HepG2 (cell line): ENCODE measurements at regions not wholly inside any gene's neighbourhood (a gene's known extent, or its start where the extent isn't known, plus 50 kb on each side); places are given as distances from the start of the nearest gene placed in this dataset.

ENCODE experiments used
- ATAC-seq: fragments of 200-7000 bp; cut with Tn5 transposase; 3 replicates; pipeline ENCODE4 v1.9.1; 2020; ENCODE audit warnings: mild to moderate bottlenecking, moderate library complexity
- BruUV-seq: library from RNA; stranded (reverse); fragments of 400-500 nt; replicated peaks from 2 replicates; lab custom pipeline; 2021; lab: Mats Ljungman, UMichigan
- CTCF ChIA-PET: fragments of 300-600 bp; formaldehyde crosslinking; extraction: SDS; loops from one replicate; lab custom pipeline; 2021; ENCODE audit warnings: low total read pairs, inconsistent platforms, low intra/inter-chr PET ratio; lab: Yijun Ruan, JAX
- POLR2A ChIA-PET: fragments of 350-600 bp; sonication (Branson Sonifier 250); formaldehyde crosslinking; loops from one replicate; lab custom pipeline; 2020; ENCODE audit warnings: antibody characterized with exemption, inconsistent platforms; lab: Yijun Ruan, JAX
- DNase-seq: peaks from one replicate; pipeline ENCODE4 v3.0.0-alpha.2; 2015; ENCODE audit warnings: low spot score
- FAIRE-seq: peaks from 3 replicates; lab custom pipeline; 2011; peaks lifted over from hg19 to GRCh38; lab: Jason Lieb, UNC
- H2AFZ ChIP-seq: one replicate; pipeline ENCODE4 v1.6.1; 2011; ENCODE audit warnings: low read length, inconsistent platforms
- H3K27ac ChIP-seq: fragments of 300-600 bp; 3 replicates; pipeline ENCODE4 v1.8.0; 2011; ENCODE audit warnings: mixed run types, mild to moderate bottlenecking, mixed read lengths, low read length, inconsistent platforms; ENCODE audit not compliant: insufficient read depth; ENCODE audit errors: extremely low read length
- H3K27me3 ChIP-seq, 2 experiments: fragments of 200-600 bp in 1 of 2; 2 replicates in 1 of 2; 3 replicates in 1 of 2; pipeline versions ENCODE4 v1.6.0 to v1.8.0; 2011; ENCODE audit warnings: low read length in 2 of 2, mild to moderate bottlenecking in 2 of 2, moderate library complexity in 2 of 2, inconsistent platforms in 1 of 2; ENCODE audit not compliant: insufficient read depth in 2 of 2, control insufficient read depth in 1 of 2
- H3K36me3 ChIP-seq, 2 experiments: fragments of 200-600 bp in 1 of 2; replicated peaks in 1 of 2; 2 replicates in 1 of 2; 3 replicates in 1 of 2; pipeline versions ENCODE4 v1.5.1 to v1.8.0; 2011; ENCODE audit warnings: low read length in 2 of 2, inconsistent platforms in 1 of 2; ENCODE audit not compliant: insufficient read depth in 2 of 2, control insufficient read depth in 1 of 2
- H3K4me1 ChIP-seq: 2 replicates; pipeline ENCODE4 v1.5.1; 2012; ENCODE audit warnings: low read length, inconsistent platforms; ENCODE audit not compliant: insufficient read depth
- H3K4me2 ChIP-seq: 2 replicates; pipeline ENCODE4 v1.6.0; 2011; ENCODE audit warnings: low read depth, low read length, inconsistent platforms
- H3K4me3 ChIP-seq, 3 experiments: fragments of 200-600 bp in 1 of 3; sonication (generic), shearing (Covaris generic) in 1 of 3; replicated peaks in 1 of 3; 2 replicates each; pipeline ENCODE4 v1.5.1; 2011 to 2016; ENCODE audit warnings: low read length in 3 of 3, inconsistent platforms in 2 of 3, low read depth in 2 of 3, mild to moderate bottlenecking in 2 of 3, control low read depth in 1 of 3, mixed read lengths in 1 of 3; ENCODE audit not compliant: insufficient read depth in 1 of 3
- H3K79me2 ChIP-seq: one replicate; pipeline ENCODE4 v1.6.1; 2011; ENCODE audit warnings: low read length, inconsistent platforms; ENCODE audit not compliant: insufficient read depth
- H3K9ac ChIP-seq: 2 replicates; pipeline ENCODE4 v1.6.0; 2011; ENCODE audit warnings: mild to moderate bottlenecking, low read depth, low read length, inconsistent platforms; ENCODE audit not compliant: insufficient read depth
- H3K9me3 ChIP-seq: 2 replicates; pipeline ENCODE4 v1.5.1; 2012; ENCODE audit warnings: mild to moderate bottlenecking, low read length
- H4K20me1 ChIP-seq: 2 replicates; pipeline ENCODE4 v1.6.0; 2011; ENCODE audit warnings: inconsistent platforms, mild to moderate bottlenecking, low read length, moderate library complexity; ENCODE audit not compliant: insufficient read depth
- DMAP1 ChIP-seq: IDR thresholded peaks from 2 replicates; pipeline ENCODE4 v1.6.1; 2016
- FOXJ3 ChIP-seq: sonication (generic); formaldehyde crosslinking; IDR thresholded peaks from 2 replicates; pipeline ENCODE4 v1.4.0; 2020; ENCODE audit warnings: missing genetic modification reagents, mild to moderate bottlenecking, borderline replicate concordance
- HCFC1 ChIP-seq: fragments of 150-350 bp; IDR thresholded peaks from 2 replicates; pipeline ENCODE4 v1.6.1; 2014; ENCODE audit warnings: low read depth, low read length
- MAFF ChIP-seq: IDR thresholded peaks from 2 replicates; pipeline ENCODE4 v1.6.1; 2011; ENCODE audit warnings: low read depth, low read length, improper control_type of control experiment
- MAFK ChIP-seq, 2 experiments: IDR thresholded peaks in 1 of 2; conservative IDR thresholded peaks in 1 of 2; 2 replicates each; pipeline ENCODE4 v1.6.1; 2011; ENCODE audit warnings: improper control_type of control experiment in 2 of 2, low read length in 2 of 2
- NONO ChIP-seq, 2 experiments: fragments of 450-650 bp in 1 of 2; sonication (generic) in 1 of 2; formaldehyde crosslinking in 1 of 2; IDR thresholded peaks in 1 of 2; conservative IDR thresholded peaks in 1 of 2; 2 replicates each; pipeline versions ENCODE4 v1.6.1 to v1.8.0; 2017 to 2022; ENCODE audit warnings: mild to moderate bottlenecking in 1 of 2, missing genetic modification reagents in 1 of 2, moderate library complexity in 1 of 2
- RBAK ChIP-seq: sonication (generic); formaldehyde crosslinking; IDR thresholded peaks from 2 replicates; pipeline ENCODE4 v1.5.1; 2020; ENCODE audit warnings: mild to moderate bottlenecking, missing genetic modification reagents
- U2AF2 ChIP-seq: fragments of 200-400 bp; formaldehyde crosslinking; IDR thresholded peaks from 2 replicates; pipeline ENCODE4 v1.6.1; 2017; ENCODE audit warnings: low read depth, mild to moderate bottlenecking, low read length
- ZFP90 ChIP-seq: sonication (generic); formaldehyde crosslinking; IDR thresholded peaks from 2 replicates; pipeline ENCODE4 v1.8.0; 2022; ENCODE audit warnings: missing genetic modification reagents, mild to moderate bottlenecking, inconsistent platforms, borderline replicate concordance
- ZNF260 ChIP-seq: sonication (generic); formaldehyde crosslinking; IDR thresholded peaks from 2 replicates; pipeline ENCODE4 v1.4.0; 2020; ENCODE audit warnings: missing genetic modification reagents, low read depth, mild to moderate bottlenecking, borderline replicate concordance
- ZNF282 ChIP-seq: fragments of 450-650 bp; IDR thresholded peaks from 2 replicates; pipeline ENCODE4 v1.6.1; 2018; ENCODE audit not compliant: partially characterized antibody
- ZNF329 ChIP-seq: sonication (generic); formaldehyde crosslinking; IDR thresholded peaks from 2 replicates; pipeline ENCODE4 v1.9.0; 2021; ENCODE audit warnings: low read depth, mild to moderate bottlenecking, missing genetic modification reagents
- ZNF510 ChIP-seq: sonication (generic); formaldehyde crosslinking; IDR thresholded peaks from 2 replicates; pipeline ENCODE4 v1.4.0; 2020; ENCODE audit warnings: low read depth, mild to moderate bottlenecking, missing genetic modification reagents
- WGBS: methylation state at CpG from one replicate; pipeline ENCODE4 v1.1.6; 2017; ENCODE audit warnings: low lambda C conversion rate; 5-methylcytosine and 5-hydroxymethylcytosine counted together
- in situ Hi-C: cut with HindIII; loops from 2 replicates; pipeline ENCODE4 v1.10.0; 2017; ENCODE audit warnings: low pct_unique_long_range_greater_than_20kb; ENCODE audit not compliant: extremely low pct_ligation_motif_present
- intact Hi-C: fragments of 100-400 bp; cut with micrococcal nuclease; formaldehyde crosslinking; loops from one replicate; pipeline ENCODE4 v1.10.0; 2022; ENCODE audit not compliant: unreplicated experiment
- TF ChIP-seq, protein P1 (sequence below): IDR thresholded peaks from 2 replicates; pipeline ENCODE4 v1.6.1; 2016
- TF ChIP-seq, protein P2 (sequence below): IDR thresholded peaks from 2 replicates; pipeline ENCODE4 v1.6.1; 2016; ENCODE audit warnings: mild to moderate bottlenecking

DNA sequence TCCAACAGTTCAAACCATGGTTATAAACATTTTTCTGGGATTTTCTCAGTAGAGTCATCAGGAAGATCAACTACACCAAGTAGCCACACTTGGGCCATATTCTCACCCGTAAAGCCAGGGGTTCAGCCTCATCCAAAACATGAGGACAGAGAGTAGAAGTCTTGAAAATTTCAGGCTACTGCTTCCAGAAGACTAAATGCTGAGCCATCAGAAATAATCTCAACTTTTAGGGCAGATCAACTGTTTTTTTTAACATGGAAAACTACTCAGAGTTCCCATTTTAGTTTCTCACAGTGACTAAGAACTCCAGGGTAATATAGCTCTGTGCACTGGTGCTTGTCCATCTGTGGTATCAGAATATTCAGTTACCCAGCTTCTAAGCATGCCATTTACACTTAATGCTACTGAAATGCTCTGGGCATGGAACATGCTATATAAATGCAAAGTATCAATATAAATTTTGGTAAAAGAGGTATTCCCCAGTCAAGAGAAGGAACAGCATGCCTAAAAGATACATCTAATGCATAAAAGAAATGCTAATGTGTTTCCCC, 300.1 kb upstream of the LRRN1 start:
- ChIA-PET CTCF (no interaction called here), POLR2A (no interaction called here)
- ATAC-seq (no peak), FAIRE-seq (no peak), DNase-seq (no peak)
- H3K9ac ChIP-seq, result no peak overlapping the region
- no peaks in the 10 kb centered on the region for H3K36me3 ChIP-seq
- H4K20me1 ChIP-seq, result no peaks in the 10 kb centered on the region
- H3K4me1 ChIP-seq, result no peaks in the 10 kb centered on the region
- in situ Hi-C loops (no loop called here), intact Hi-C loops (no loop called here)
- no peak overlapping the region for H3K4me3 ChIP-seq
- no peaks in the 10 kb centered on the region for H3K9me3 ChIP-seq
- H3K79me2 ChIP-seq, result no peaks in the 10 kb centered on the region
- H2AFZ ChIP-seq, result no peak overlapping the region
- H3K4me2 ChIP-seq, result no peak overlapping the region
- no TSS peak for BruUV-seq
- TF ChIP-seq MAFK (conservative IDR thresholded peaks at IDR 0.05 in 1 of 2, IDR thresholded peaks at IDR 0.05 in 1 of 2; ENCODE audit: low read length in 2 of 2), result peak; percentile 11 to 63; a peak in 2 of 4 replicates
- no peak for TF ChIP-seq RBAK
- TF ChIP-seq MAFF, result peak; percentile 51; the same call in 1 of the 2 replicates
- TF ChIP-seq U2AF2, result no peak
- TF ChIP-seq, protein P1, sequence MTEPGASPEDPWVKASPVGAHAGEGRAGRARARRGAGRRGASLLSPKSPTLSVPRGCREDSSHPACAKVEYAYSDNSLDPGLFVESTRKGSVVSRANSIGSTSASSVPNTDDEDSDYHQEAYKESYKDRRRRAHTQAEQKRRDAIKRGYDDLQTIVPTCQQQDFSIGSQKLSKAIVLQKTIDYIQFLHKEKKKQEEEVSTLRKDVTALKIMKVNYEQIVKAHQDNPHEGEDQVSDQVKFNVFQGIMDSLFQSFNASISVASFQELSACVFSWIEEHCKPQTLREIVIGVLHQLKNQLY, result no peak
- TF ChIP-seq ZFP90, result no peak
- TF ChIP-seq ZNF282, result no peak
- no peak for TF ChIP-seq FOXJ3 (CRISPR knock-in tag)
- no peak for TF ChIP-seq ZNF260 (CRISPR knock-in tag)
- WGBS, result 6% methylated on average over 1 of the region's 1 CpG
- H3K27me3 ChIP-seq, result no peaks in the 10 kb centered on the region
- no peak overlapping the region for H3K27ac ChIP-seq

- ATAC-seq (no peak), FAIRE-seq (no peak), DNase-seq (no peak)
- no peak overlapping the region for H3K27ac ChIP-seq
- H4K20me1 ChIP-seq, result no peaks in the 10 kb centered on the region
- intact Hi-C loops, result no loop called here
- no peaks in the 10 kb centered on the region for H3K27me3 ChIP-seq
- CTCF ChIA-PET, result no interaction called here
- POLR2A ChIA-PET, result no interaction called here
- BruUV-seq, result no TSS peak
- H3K79me2 ChIP-seq, result no peaks in the 10 kb centered on the region
- H3K9ac ChIP-seq, result no peak overlapping the region
- in situ Hi-C loops, result no loop called here
- H3K4me2 ChIP-seq, result no peak overlapping the region
- H3K36me3 ChIP-seq, result no peaks in the 10 kb centered on the region
- H2AFZ ChIP-seq, result no peak overlapping the region
- H3K4me3 ChIP-seq, result no peak overlapping the region
- peaks cover 5% of the 10 kb centered on the region; the same call in 1 of the 2 replicates for H3K9me3 ChIP-seq
- H3K4me1 ChIP-seq, result no peaks in the 10 kb centered on the region
- TF ChIP-seq, protein P2, sequence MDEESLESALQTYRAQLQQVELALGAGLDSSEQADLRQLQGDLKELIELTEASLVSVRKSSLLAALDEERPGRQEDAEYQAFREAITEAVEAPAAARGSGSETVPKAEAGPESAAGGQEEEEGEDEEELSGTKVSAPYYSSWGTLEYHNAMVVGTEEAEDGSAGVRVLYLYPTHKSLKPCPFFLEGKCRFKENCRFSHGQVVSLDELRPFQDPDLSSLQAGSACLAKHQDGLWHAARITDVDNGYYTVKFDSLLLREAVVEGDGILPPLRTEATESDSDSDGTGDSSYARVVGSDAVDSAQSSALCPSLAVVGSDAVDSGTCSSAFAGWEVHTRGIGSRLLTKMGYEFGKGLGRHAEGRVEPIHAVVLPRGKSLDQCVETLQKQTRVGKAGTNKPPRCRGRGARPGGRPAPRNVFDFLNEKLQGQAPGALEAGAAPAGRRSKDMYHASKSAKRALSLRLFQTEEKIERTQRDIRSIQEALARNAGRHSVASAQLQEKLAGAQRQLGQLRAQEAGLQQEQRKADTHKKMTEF (CRISPR knock-in tag), result no peak
- TF ChIP-seq NONO (IDR thresholded peaks at IDR 0.05), result no peak
- TF ChIP-seq NONO (CRISPR knock-in tag; conservative IDR thresholded peaks at IDR 0.05), result no peak
- no peak for TF ChIP-seq DMAP1
- TF ChIP-seq ZNF510, result no peak
- TF ChIP-seq HCFC1, result no peak
- TF ChIP-seq ZNF329 (CRISPR knock-in tag), result no peak
Measured at GRCh38 chr3:3495611-3496010, 303.6 kb upstream of the LRRN1 start.
